ENCODE measurements at regions not wholly inside any gene's neighbourhood (a gene's known extent, or its start where the extent isn't known, plus 50 kb on each side); places are given as distances from the start of the nearest gene placed in this dataset.

DNA sequence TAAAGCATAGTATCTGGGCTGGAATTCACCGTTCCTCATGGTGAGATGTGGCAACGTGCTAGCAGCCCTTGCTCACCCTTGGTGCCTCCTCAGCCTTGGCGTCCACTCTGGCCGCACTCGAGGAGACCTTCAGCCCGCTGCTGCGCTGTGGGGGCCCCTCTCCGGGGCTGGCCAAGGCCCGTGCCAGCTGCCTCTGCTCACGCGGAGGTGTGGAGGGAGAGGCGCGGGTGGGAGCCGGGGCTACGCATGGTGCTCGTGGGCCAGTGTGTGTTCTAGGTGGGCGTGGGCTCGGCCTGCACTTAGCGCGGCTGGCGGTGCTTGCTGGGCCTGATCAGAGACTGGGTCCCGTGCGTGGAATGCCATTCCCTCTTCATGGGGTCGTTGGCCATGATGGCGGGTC lies 424.2 kb downstream of the KCTD16 start:
- TF ChIP-seq, protein P1, sequence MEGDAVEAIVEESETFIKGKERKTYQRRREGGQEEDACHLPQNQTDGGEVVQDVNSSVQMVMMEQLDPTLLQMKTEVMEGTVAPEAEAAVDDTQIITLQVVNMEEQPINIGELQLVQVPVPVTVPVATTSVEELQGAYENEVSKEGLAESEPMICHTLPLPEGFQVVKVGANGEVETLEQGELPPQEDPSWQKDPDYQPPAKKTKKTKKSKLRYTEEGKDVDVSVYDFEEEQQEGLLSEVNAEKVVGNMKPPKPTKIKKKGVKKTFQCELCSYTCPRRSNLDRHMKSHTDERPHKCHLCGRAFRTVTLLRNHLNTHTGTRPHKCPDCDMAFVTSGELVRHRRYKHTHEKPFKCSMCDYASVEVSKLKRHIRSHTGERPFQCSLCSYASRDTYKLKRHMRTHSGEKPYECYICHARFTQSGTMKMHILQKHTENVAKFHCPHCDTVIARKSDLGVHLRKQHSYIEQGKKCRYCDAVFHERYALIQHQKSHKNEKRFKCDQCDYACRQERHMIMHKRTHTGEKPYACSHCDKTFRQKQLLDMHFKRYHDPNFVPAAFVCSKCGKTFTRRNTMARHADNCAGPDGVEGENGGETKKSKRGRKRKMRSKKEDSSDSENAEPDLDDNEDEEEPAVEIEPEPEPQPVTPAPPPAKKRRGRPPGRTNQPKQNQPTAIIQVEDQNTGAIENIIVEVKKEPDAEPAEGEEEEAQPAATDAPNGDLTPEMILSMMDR (IDR thresholded peaks at IDR 0.05) = no peak
- no peak for TF ChIP-seq REST (IDR thresholded peaks at IDR 0.05; ENCODE audit: insufficient read depth in 1 of 2, low read depth in 2 of 2, low read length in 1 of 2)
- TF ChIP-seq POLR2AphosphoS5 (IDR thresholded peaks at IDR 0.05; ENCODE audit: low read depth, low read length) = no peak
- TF ChIP-seq TCF7L2 (IDR thresholded peaks at IDR 0.05; ENCODE audit: low read depth, low read length) = no peak
